AG09319 (cell line): ENCODE measurements at regions not wholly inside any gene's neighbourhood (a gene's known extent, or its start where the extent isn't known, plus 50 kb on each side); places are given as distances from the start of the nearest gene placed in this dataset.

Source experiments
- DNase-seq: peaks from one replicate; pipeline ENCODE4 v3.0.0-alpha.2; 2010; ENCODE audit warnings: low read depth; ENCODE audit errors: extremely low read depth
- CTCF ChIP-seq: IDR thresholded peaks from 2 replicates; pipeline ENCODE4 v1.5.1; 2011; ENCODE audit warnings: low read depth, mild to moderate bottlenecking, inconsistent platforms, low read length, moderate library complexity

DNA sequence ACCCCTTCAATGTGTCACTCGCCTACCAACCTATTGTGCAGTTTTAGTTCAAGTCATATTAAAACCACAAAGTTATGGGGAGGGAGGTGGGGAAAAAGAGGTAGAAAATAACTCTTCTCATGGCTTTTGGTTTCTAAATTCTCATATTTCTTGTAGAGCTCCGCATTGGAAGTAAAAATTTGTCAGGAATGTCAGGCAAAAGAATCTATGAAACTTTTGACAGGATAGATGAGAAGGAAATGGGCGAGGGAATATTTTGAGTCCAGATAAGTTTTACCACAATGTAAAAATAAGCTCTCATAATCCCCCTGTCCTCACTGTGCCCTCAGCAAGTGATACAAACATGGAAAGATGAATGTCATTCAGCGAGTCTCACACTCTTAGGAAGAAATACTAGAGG lies 270.4 kb downstream of the DLEU7 start:
- TF ChIP-seq CTCF, result no peak
- DNase-seq, result no peak

- TF ChIP-seq CTCF, result no peak
- no peak for DNase-seq
Observed at GRCh38 chr13:50574731-50575130, 268.8 kb downstream of the DLEU7 start.

- TF ChIP-seq CTCF, result no peak
- DNase-seq, result no peak
Observed at GRCh38 chr13:50575138-50575537, 268.4 kb downstream of the DLEU7 start.

- TF ChIP-seq CTCF, result no peak
- no peak for DNase-seq
Observed at GRCh38 chr13:50576156-50576555, 267.3 kb downstream of the DLEU7 start.

DNA sequence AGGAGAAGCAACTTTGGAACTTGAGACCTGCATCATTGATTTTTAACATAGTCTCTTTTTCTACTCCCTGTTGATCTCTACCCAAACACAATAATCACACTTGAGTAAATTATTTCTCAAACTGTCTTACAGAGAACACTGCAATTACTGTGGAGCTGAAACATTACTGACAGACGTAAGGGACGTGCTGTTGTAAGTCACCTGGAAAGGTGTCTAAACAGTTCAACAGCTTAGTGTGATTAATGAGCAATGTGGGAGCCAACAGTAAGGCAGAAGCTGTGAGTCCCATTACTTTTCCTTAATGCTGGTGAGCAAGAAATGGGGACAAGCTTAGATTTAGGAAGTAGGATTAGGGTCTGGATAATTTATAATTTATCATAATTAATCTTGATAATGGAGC lies 265.7 kb downstream of the DLEU7 start:
- no peak for DNase-seq
- no peak for TF ChIP-seq CTCF

- no peak for DNase-seq
- no peak; the same call in 1 of the 2 replicates for TF ChIP-seq CTCF
Observed at GRCh38 chr13:50580684-50581305, 262.7 kb downstream of the DLEU7 start.

DNA sequence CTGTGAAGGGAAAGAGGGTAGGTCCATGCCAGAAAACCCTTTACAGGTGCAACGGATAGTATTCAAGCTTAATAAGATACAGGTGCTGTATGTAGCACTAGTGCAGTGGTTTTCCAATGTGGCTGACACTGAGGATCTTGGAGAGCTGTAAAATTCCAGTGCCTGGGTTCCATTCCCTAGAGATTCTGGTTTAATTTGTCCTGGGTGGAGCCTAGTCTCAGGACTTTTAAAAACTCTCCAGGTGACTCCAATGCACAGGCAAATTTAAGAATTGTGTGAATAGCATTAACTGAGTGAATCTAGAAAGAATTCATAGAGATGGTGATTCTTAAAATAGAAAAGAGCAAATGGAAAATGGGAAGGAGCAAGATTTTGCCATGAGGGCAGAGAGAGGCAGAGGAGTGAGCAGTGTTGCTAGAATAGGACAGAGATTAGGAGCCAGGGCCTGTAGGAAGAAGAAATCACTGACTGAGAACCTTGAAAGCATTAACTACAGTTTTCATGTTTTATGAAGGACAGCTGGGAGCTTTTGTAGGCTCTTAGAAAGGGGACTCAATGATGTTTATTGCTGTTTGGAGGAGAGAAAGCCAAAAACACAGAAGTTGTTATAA lies 261.8 kb downstream of the DLEU7 start:
- no peak for DNase-seq
- no peak for TF ChIP-seq CTCF
